AG04449 (cell line): ENCODE measurements at regions not wholly inside any gene's neighbourhood (a gene's known extent, or its start where the extent isn't known, plus 50 kb on each side); places are given as distances from the start of the nearest gene placed in this dataset.

Experiments
- CTCF ChIA-PET: fragments of 350-600 bp; formaldehyde crosslinking; extraction: SDS; loops from one replicate; lab custom pipeline; 2021; ENCODE audit warnings: antibody characterized with exemption; lab: Yijun Ruan, JAX
- POLR2A ChIA-PET: fragments of 400-600, 350-600 bp; formaldehyde crosslinking; extraction: SDS; loops from one replicate; lab custom pipeline; 2020; ENCODE audit warnings: antibody characterized with exemption, inconsistent platforms; lab: Yijun Ruan, JAX
- DNase-seq: peaks from one replicate; pipeline ENCODE4 v3.0.0-alpha.2; 2010; ENCODE audit warnings: low read depth, low spot score
- H3K4me3 ChIP-seq: 2 replicates; pipeline ENCODE4 v1.5.1; 2011; ENCODE audit warnings: low read depth, mild to moderate bottlenecking, control low read depth, low read length
- CTCF ChIP-seq: IDR thresholded peaks from one replicate; pipeline ENCODE4 v1.5.1; 2011; ENCODE audit warnings: mild to moderate bottlenecking, moderate library complexity, low read length, control low read depth, inconsistent platforms; ENCODE audit not compliant: insufficient read depth; ENCODE audit errors: missing control alignments

- DNase-seq = no peak
- no peak for TF ChIP-seq CTCF
- no peak overlapping the region for H3K4me3 ChIP-seq
- CTCF ChIA-PET = no interaction called here
- POLR2A ChIA-PET = no interaction called here
These were observed 59.8 kb upstream of the TPM4 start for GRCh38 chr19:16016226-16017137.

GRCh38 chr19:16017138-16017490 lies 59.2 kb upstream of the TPM4 start:
- no peak for DNase-seq
- CTCF ChIA-PET = no interaction called here
- no peak for TF ChIP-seq CTCF
- POLR2A ChIA-PET = no interaction called here
- no peak overlapping the region for H3K4me3 ChIP-seq

- DNase-seq = no peak
- ChIA-PET POLR2A (no interaction called here), CTCF (interaction anchor here (0.8 kb wide), 1 partner anchor 24 kb away, joined by 3 read pairs; no protein-coding TSS in a partner anchor)
- no peak overlapping the region for H3K4me3 ChIP-seq
- no peak for TF ChIP-seq CTCF
These were observed 58.1 kb upstream of the TPM4 start for GRCh38 chr19:16018106-16018755.

GRCh38 chr19:16018801-16019551 lies 57.3 kb upstream of the TPM4 start:
- ChIA-PET POLR2A (no interaction called here), CTCF (interaction anchor here (0.8 kb wide), 1 partner anchor 23 kb away, joined by 3 read pairs; no protein-coding TSS in a partner anchor)
- H3K4me3 ChIP-seq = no peak overlapping the region
- no peak for DNase-seq
- no peak for TF ChIP-seq CTCF

- DNase-seq = no peak
- POLR2A ChIA-PET = no interaction called here
- CTCF ChIA-PET = no interaction called here
- no peak for TF ChIP-seq CTCF
- H3K4me3 ChIP-seq = no peak overlapping the region
These were observed 56.4 kb upstream of the TPM4 start for GRCh38 chr19:16019691-16020448.
